H9 (cell line): ENCODE measurements at regions not wholly inside any gene's neighbourhood (a gene's known extent, or its start where the extent isn't known, plus 50 kb on each side); places are given as distances from the start of the nearest gene placed in this dataset.

Source experiments
- DNase-seq: peaks from one replicate; pipeline ENCODE4 v3.0.0-alpha.2; 2017
- H2AFZ ChIP-seq: one replicate; pipeline ENCODE4 v1.6.1; 2013; ENCODE audit warnings: mild to moderate bottlenecking, low read length, control low read depth, moderate library complexity
- H2AK5ac ChIP-seq: 2 replicates; pipeline ENCODE4 v1.6.1; 2013; ENCODE audit warnings: low read length, control low read depth, mixed read lengths; ENCODE audit not compliant: insufficient read length
- H2BK120ac ChIP-seq: one replicate; pipeline ENCODE4 v1.6.1; 2013; ENCODE audit warnings: low read depth, mild to moderate bottlenecking, low read length, control low read depth, inconsistent platforms; ENCODE audit not compliant: poor library complexity, severe bottlenecking
- H2BK12ac ChIP-seq: 2 replicates; pipeline ENCODE4 v1.6.1; 2013; ENCODE audit warnings: low read length, control low read depth, mixed read lengths, low read depth; ENCODE audit not compliant: insufficient read length
- H2BK15ac ChIP-seq: 2 replicates; pipeline ENCODE4 v1.6.1; 2013; ENCODE audit warnings: low read depth, low read length, control low read depth
- H2BK20ac ChIP-seq: one replicate; pipeline ENCODE4 v1.6.1; 2013; ENCODE audit warnings: low read depth, mild to moderate bottlenecking, low read length, control low read depth, inconsistent platforms; ENCODE audit not compliant: poor library complexity, severe bottlenecking
- H2BK5ac ChIP-seq: 2 replicates; pipeline ENCODE4 v1.6.1; 2013; ENCODE audit warnings: low read length, control low read depth, mixed read lengths; ENCODE audit not compliant: insufficient read length
- H3K14ac ChIP-seq: 2 replicates; pipeline ENCODE4 v1.6.1; 2013; ENCODE audit warnings: low read length, control low read depth; ENCODE audit not compliant: insufficient read depth
- H3K18ac ChIP-seq: 2 replicates; pipeline ENCODE4 v1.6.1; 2013; ENCODE audit warnings: low read depth, mild to moderate bottlenecking, mixed read lengths, low read length, control low read depth; ENCODE audit not compliant: insufficient read length
- H3K23ac ChIP-seq: 2 replicates; pipeline ENCODE4 v1.6.1; 2013; ENCODE audit warnings: low read length, control low read depth, mixed read lengths, low read depth; ENCODE audit not compliant: insufficient read length
- H3K23me2 ChIP-seq: 2 replicates; pipeline ENCODE4 v1.6.1; 2013; ENCODE audit warnings: low read depth, mild to moderate bottlenecking, mixed read lengths, low read length, control low read depth; ENCODE audit not compliant: insufficient read length, poor library complexity, severe bottlenecking
- H3K27ac ChIP-seq: 2 replicates; pipeline ENCODE4 v1.5.1; 2013; ENCODE audit warnings: low read length, control low read depth, mixed read lengths, low read depth; ENCODE audit not compliant: insufficient read length
- H3K27me3 ChIP-seq: 2 replicates; pipeline ENCODE4 v1.6.1; 2013; ENCODE audit warnings: low read length, control low read depth, inconsistent platforms; ENCODE audit not compliant: insufficient read depth
- H3K4ac ChIP-seq: 2 replicates; pipeline ENCODE4 v1.6.1; 2013; ENCODE audit warnings: low read depth, mild to moderate bottlenecking, control low read depth, inconsistent platforms, low read length, moderate library complexity
- H3K4me1 ChIP-seq: 2 replicates; pipeline ENCODE4 v1.6.1; 2013; ENCODE audit warnings: low read length, control low read depth, inconsistent platforms; ENCODE audit not compliant: insufficient read depth
- H3K4me2 ChIP-seq: 2 replicates; pipeline ENCODE4 v1.6.1; 2013; ENCODE audit warnings: low read length, control low read depth, mixed read lengths; ENCODE audit not compliant: insufficient read length, insufficient read depth
- H3K56ac ChIP-seq: 2 replicates; pipeline ENCODE4 v1.6.1; 2013; ENCODE audit warnings: low read depth, mild to moderate bottlenecking, mixed read lengths, low read length, control low read depth; ENCODE audit not compliant: insufficient read length
- H3K79me1 ChIP-seq: 2 replicates; pipeline ENCODE4 v1.6.1; 2013; ENCODE audit warnings: low read depth, mild to moderate bottlenecking, moderate library complexity, low read length, control low read depth, inconsistent platforms; ENCODE audit not compliant: insufficient read depth, poor library complexity, severe bottlenecking
- H3K79me2 ChIP-seq: 2 replicates; pipeline ENCODE4 v1.6.1; 2013; ENCODE audit warnings: low read length, control low read depth, inconsistent platforms; ENCODE audit not compliant: insufficient read depth
- H3K9ac ChIP-seq: 2 replicates; pipeline ENCODE4 v1.6.1; 2013; ENCODE audit warnings: low read length, control low read depth, mixed read lengths; ENCODE audit not compliant: insufficient read length; ENCODE audit errors: extremely low read depth
- H3K9me3 ChIP-seq: one replicate; pipeline ENCODE4 v1.6.1; 2013; ENCODE audit warnings: low read depth, low read length, inconsistent platforms; ENCODE audit not compliant: control insufficient read depth
- H3T11ph ChIP-seq: one replicate; pipeline ENCODE4 v1.6.1; 2013; ENCODE audit warnings: mild to moderate bottlenecking, low read length, control low read depth, inconsistent platforms
- H4K20me1 ChIP-seq: one replicate; pipeline ENCODE4 v1.6.1; 2013; ENCODE audit not compliant: control insufficient read depth, insufficient read length, insufficient read depth
- H4K5ac ChIP-seq: 2 replicates; pipeline ENCODE4 v1.6.1; 2013; ENCODE audit warnings: low read depth, mild to moderate bottlenecking, mixed read lengths, low read length, control low read depth; ENCODE audit not compliant: insufficient read length
- H4K8ac ChIP-seq: replicated peaks from 2 replicates; pipeline ENCODE4 v1.6.1; 2013; ENCODE audit warnings: low read length, control low read depth, mixed read lengths, low read depth; ENCODE audit not compliant: insufficient read length
- H4K91ac ChIP-seq: 2 replicates; pipeline ENCODE4 v1.6.1; 2013; ENCODE audit warnings: low read depth, mild to moderate bottlenecking, moderate library complexity, mixed read lengths, low read length, control low read depth; ENCODE audit not compliant: insufficient read length
- H3K27ac Mint-ChIP-seq, 3 experiments: 2 replicates in 2 of 3; 3 replicates in 1 of 3; pipeline ENCODE4 v1.8.0; 2020 to 2021; ENCODE audit warnings: mixed read lengths in 3 of 3, mild to moderate bottlenecking in 1 of 3, moderate library complexity in 1 of 3
- H3K27me3 Mint-ChIP-seq: 2 replicates; pipeline ENCODE4 v1.8.0; 2021; ENCODE audit warnings: low read depth, mild to moderate bottlenecking, moderate library complexity, mixed read lengths
- H3K36me3 Mint-ChIP-seq, 3 experiments: 2 replicates in 2 of 3; 3 replicates in 1 of 3; pipeline ENCODE4 v1.8.0; 2020 to 2021; ENCODE audit warnings: low read depth in 3 of 3, mixed read lengths in 3 of 3; ENCODE audit not compliant: insufficient read depth in 1 of 3
- H3K4me1 Mint-ChIP-seq, 2 experiments: 2 replicates each; pipeline ENCODE4 v1.8.0; 2020; ENCODE audit warnings: mixed read lengths in 2 of 2
- H3K4me3 Mint-ChIP-seq, 2 experiments: 2 replicates in 1 of 2; 3 replicates in 1 of 2; pipeline ENCODE4 v1.8.0; 2020 to 2021; ENCODE audit warnings: mild to moderate bottlenecking in 2 of 2, mixed read lengths in 2 of 2, moderate library complexity in 1 of 2
- H3K9me3 Mint-ChIP-seq, 2 experiments: 2 replicates in 1 of 2; 3 replicates in 1 of 2; pipeline ENCODE4 v1.8.0; 2020; ENCODE audit warnings: mild to moderate bottlenecking in 2 of 2, mixed read lengths in 2 of 2, moderate library complexity in 1 of 2
- CTCF ChIP-seq: fragments of 200-600 bp; sonication (generic); conservative IDR thresholded peaks from 3 replicates; pipeline ENCODE4 v1.8.0; 2021; ENCODE audit warnings: antibody characterized with exemption, mild to moderate bottlenecking

GRCh38 chr4:119873132-119873531 lies 193.5 kb downstream of the MAD2L1 start:
- no peaks in the 10 kb centered on the region for H4K20me1 ChIP-seq
- no peaks in the 10 kb centered on the region for H3K27me3 ChIP-seq
- Mint-ChIP-seq H3K27ac (no peak overlapping the region), H3K36me3 (no peaks in the 10 kb centered on the region), H3K4me1 (peaks cover 0 to 6% of the 10 kb centered on the region in 2 experiments; a peak in 1 of 4 replicates), H3K9me3 (no peaks in the 10 kb centered on the region), H3K4me3 (no peak overlapping the region), H3K27me3 (no peaks in the 10 kb centered on the region)
- no peak overlapping the region for H3K14ac ChIP-seq
- no peak overlapping the region for H3K18ac ChIP-seq
- no peak overlapping the region for H2BK20ac ChIP-seq
- H3K4me1 ChIP-seq: no peaks in the 10 kb centered on the region
- H2BK15ac ChIP-seq: no peak overlapping the region
- H3K4me2 ChIP-seq: no peak overlapping the region
- no peak overlapping the region for H2AFZ ChIP-seq
- peak; percentile 27; the same call in 1 of the 3 replicates for TF ChIP-seq CTCF
- H3K23me2 ChIP-seq: no peaks in the 10 kb centered on the region
- no peak overlapping the region for H2BK120ac ChIP-seq
- H2BK12ac ChIP-seq: no peak overlapping the region
- H4K8ac ChIP-seq: no peak overlapping the region
- no peak overlapping the region for H3K9ac ChIP-seq
- H3K56ac ChIP-seq: no peak overlapping the region
- H4K91ac ChIP-seq: no peak overlapping the region
- H3K27ac ChIP-seq: no peak overlapping the region
- H3K79me1 ChIP-seq: no peaks in the 10 kb centered on the region
- no peak for DNase-seq
- no peak overlapping the region for H3K23ac ChIP-seq
- H2AK5ac ChIP-seq: no peak overlapping the region
- no peak overlapping the region for H3K4ac ChIP-seq
- H4K5ac ChIP-seq: no peak overlapping the region
- no peak overlapping the region for H3T11ph ChIP-seq
- no peaks in the 10 kb centered on the region for H3K79me2 ChIP-seq
- no peaks in the 10 kb centered on the region for H3K9me3 ChIP-seq
- no peak overlapping the region for H2BK5ac ChIP-seq
